ENCODE measurements at regions not wholly inside any gene's neighbourhood (a gene's known extent, or its start where the extent isn't known, plus 50 kb on each side); places are given as distances from the start of the nearest gene placed in this dataset.
"Not testable (repeated sequence)": the region's sequence is repeated elsewhere in the genome, so short reads cannot be mapped to it uniquely, and the experiment has no call there.

DNA sequence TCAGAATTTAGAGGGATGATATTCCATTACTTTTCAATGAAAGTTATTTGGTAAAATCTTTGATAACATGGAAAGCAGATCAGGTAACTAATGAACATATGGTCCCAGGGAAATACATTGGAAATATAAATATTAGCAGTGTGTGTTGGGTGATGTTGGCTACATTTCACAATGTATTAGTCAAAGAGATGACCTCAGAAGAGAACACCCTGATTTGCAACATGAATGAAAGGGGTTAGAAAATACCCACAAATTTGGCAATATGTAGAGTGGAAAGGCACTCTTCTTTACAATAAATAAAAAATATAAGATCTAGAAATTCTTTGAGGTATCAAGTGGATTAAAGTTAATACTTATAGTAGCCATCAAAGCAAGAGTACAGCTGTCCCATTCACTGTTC, 606.7 kb downstream of the PSAT1 start:
- Histone ChIP-seq H3K27me3 (no peaks in the 10 kb centered on the region), H3K9me3 (no peaks in the 10 kb centered on the region), H3K4me1 (no peaks in the 10 kb centered on the region), H3K4me3 (no peak overlapping the region), H3K36me3 (no peaks in the 10 kb centered on the region), H3K27ac (no peak overlapping the region)
- no peak for DNase-seq
- TF ChIP-seq, protein P1, sequence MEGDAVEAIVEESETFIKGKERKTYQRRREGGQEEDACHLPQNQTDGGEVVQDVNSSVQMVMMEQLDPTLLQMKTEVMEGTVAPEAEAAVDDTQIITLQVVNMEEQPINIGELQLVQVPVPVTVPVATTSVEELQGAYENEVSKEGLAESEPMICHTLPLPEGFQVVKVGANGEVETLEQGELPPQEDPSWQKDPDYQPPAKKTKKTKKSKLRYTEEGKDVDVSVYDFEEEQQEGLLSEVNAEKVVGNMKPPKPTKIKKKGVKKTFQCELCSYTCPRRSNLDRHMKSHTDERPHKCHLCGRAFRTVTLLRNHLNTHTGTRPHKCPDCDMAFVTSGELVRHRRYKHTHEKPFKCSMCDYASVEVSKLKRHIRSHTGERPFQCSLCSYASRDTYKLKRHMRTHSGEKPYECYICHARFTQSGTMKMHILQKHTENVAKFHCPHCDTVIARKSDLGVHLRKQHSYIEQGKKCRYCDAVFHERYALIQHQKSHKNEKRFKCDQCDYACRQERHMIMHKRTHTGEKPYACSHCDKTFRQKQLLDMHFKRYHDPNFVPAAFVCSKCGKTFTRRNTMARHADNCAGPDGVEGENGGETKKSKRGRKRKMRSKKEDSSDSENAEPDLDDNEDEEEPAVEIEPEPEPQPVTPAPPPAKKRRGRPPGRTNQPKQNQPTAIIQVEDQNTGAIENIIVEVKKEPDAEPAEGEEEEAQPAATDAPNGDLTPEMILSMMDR (IDR thresholded peaks at IDR 0.05): no peak
- intact Hi-C loops (cut with DNase I; ENCODE audit: low total_unique reads): no loop called here

DNA sequence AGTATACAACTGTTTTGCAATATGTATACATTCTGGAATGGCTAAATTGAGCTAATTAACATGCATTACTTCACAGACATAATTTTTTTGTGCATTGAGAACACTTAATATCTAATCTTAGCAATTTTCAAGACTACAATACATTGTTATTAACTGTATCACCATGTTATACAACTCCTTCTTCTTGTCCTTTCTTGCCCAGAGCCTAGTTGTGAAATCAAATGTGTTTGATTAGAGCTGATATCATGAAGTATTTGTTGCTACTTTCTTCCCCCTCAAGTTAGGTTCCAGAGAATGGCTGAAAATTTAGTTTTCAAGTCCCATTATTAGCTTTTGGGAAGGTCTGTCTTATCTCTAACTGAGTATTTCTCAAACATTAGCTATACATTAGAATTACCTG, 607.8 kb downstream of the PSAT1 start:
- H3K9me3 ChIP-seq: no peaks in the 10 kb centered on the region
- H3K27ac ChIP-seq: no peak overlapping the region
- no peaks in the 10 kb centered on the region for H3K36me3 ChIP-seq
- H3K27me3 ChIP-seq: no peaks in the 10 kb centered on the region
- intact Hi-C loops (cut with DNase I; ENCODE audit: low total_unique reads): no loop called here
- H3K4me1 ChIP-seq: no peaks in the 10 kb centered on the region
- no peak overlapping the region for H3K4me3 ChIP-seq
- no peak for DNase-seq
- TF ChIP-seq, protein P1 (IDR thresholded peaks at IDR 0.05): no peak

DNA sequence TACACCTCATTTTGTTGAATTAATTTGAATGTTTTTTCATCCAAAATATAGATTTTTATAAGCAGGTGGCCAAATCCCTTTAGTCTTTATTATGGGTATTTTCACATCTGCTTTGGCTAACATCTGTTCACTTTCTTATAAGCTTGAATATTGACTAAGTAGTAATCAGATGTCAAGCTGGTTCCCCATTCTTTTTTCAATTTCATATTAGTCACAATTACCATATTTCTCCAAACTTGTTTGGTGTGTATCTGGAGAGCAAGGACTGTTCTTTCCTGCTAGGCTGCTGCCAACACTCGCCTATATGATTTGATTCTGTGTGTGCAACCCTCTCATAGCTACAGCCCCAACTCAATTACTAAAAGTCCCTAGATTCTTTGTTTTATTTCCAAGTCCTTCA, 608.5 kb downstream of the PSAT1 start:
- no peak for DNase-seq
- no peaks in the 10 kb centered on the region for H3K27me3 ChIP-seq
- H3K27ac ChIP-seq: no peak overlapping the region
- no peak overlapping the region for H3K4me3 ChIP-seq
- intact Hi-C loops (cut with DNase I; ENCODE audit: low total_unique reads): no loop called here
- no peaks in the 10 kb centered on the region for H3K36me3 ChIP-seq
- no peaks in the 10 kb centered on the region for H3K4me1 ChIP-seq
- TF ChIP-seq, protein P1 (IDR thresholded peaks at IDR 0.05): no peak
- H3K9me3 ChIP-seq: no peaks in the 10 kb centered on the region

DNA sequence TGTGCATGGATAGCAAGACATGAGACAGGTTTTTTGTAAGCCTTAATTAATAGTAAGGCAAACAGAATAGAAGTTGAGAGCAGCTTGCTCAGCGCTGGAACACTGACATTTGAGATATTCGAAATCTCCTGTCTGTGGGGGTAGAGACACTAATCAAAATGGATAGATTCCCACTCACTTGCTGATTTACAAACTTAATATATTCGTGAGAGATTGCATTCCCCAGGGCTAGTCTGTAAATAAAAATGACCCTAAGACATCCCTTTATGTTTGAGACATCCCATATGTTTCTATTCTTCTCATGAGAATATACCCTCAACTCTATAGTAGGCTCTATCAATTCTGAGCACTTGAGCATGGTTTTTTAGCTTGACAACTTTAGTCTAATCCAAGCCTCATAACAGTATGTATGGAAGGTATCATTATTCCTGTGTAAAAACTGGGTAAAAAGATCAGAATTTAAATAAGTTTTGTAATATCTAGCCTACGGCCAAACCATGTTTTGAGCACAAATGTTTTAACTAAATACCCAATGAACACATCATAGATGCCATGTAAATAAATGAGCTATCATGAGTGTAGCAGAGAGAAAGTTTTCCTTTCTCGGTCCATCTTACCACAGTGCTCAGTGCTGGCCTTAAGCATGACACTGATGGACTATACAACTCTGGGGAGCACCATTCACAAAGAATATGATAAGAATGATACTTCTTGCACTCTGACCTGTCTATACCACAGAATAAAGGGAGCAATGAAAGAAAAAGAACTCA, 609.2 kb downstream of the PSAT1 start:
- H3K4me1 ChIP-seq: no peaks in the 10 kb centered on the region
- intact Hi-C loops (cut with DNase I; ENCODE audit: low total_unique reads): no loop called here
- no peak overlapping the region for H3K4me3 ChIP-seq
- H3K27ac ChIP-seq: no peak overlapping the region
- TF ChIP-seq, protein P1 (IDR thresholded peaks at IDR 0.05): no peak
- H3K9me3 ChIP-seq: no peaks in the 10 kb centered on the region
- no peaks in the 10 kb centered on the region for H3K36me3 ChIP-seq
- no peak for DNase-seq
- no peaks in the 10 kb centered on the region for H3K27me3 ChIP-seq

DNA sequence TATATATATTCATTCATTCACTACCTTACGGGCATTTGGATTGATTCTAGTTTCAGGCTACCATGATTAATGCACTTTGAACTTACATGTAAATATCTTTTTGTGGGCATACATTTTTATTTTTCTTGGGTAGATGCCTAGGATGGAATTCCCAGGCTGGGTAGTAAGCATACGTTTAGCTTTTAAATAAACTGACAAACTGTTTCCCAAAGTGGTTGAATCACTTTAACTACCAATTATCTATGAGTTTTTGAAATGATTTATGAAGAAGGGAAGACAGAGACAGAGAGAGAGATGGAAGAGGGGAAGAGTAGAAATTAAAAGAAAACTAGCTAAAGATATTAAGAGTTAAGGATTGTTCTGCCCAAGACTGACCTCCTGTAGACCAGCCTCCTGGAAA, 612.6 kb downstream of the PSAT1 start:
- Histone ChIP-seq H3K27ac (no peak overlapping the region), H3K4me1 (no peaks in the 10 kb centered on the region), H3K9me3 (no peaks in the 10 kb centered on the region), H3K36me3 (no peaks in the 10 kb centered on the region), H3K4me3 (no peak overlapping the region), H3K27me3 (no peaks in the 10 kb centered on the region)
- intact Hi-C loops (cut with DNase I; ENCODE audit: low total_unique reads): no loop called here
- TF ChIP-seq, protein P1 (IDR thresholded peaks at IDR 0.05): no peak
- no peak for DNase-seq

DNA sequence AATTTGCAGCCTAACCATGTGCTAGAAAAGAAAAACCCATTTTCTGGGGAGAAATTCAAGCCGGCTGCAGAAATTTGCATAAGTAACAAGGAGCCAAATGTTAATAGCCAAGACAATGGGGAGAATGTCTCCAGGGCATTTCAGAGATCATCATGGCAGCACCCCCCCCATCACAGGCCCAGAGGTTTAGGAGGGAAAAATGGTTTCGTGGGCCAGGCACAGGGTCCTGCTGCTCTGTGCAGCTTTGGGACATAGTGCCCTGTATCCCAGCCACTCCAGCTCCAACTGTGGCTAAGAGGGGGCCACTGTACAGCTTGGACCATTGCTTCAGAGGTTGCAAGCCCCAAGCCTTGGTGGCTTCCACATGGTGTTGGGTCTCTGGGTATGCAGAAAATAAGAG, 620.0 kb downstream of the PSAT1 start:
- not testable (repeated sequence) for H3K27me3 ChIP-seq

More for the DNA sequence above, 620.0 kb downstream of the PSAT1 start:
- H3K4me3 ChIP-seq; intact Hi-C loops (cut with DNase I; ENCODE audit: low total_unique reads); H3K4me1 ChIP-seq; H3K9me3 ChIP-seq; H3K36me3 ChIP-seq; H3K27ac ChIP-seq; DNase-seq: not testable (repeated sequence)
